Stimulated activated naive CD8-positive, alpha-beta T cell treated with anti-CD3 and anti-CD28 coated beads, Interleukin-15, amount 100 ng/mL, for 72 hours (primary cell): ENCODE measurements at regions not wholly inside any gene's neighbourhood (a gene's known extent, or its start where the extent isn't known, plus 50 kb on each side); places are given as distances from the start of the nearest gene placed in this dataset.

Experiments
- ATAC-seq: fragments of 150-1000 bp; cut with Tn5 transposase; 2 replicates; pipeline ENCODE4 v1.10.0; 2021; ENCODE audit warnings: mild to moderate bottlenecking, moderate library complexity
- DNase-seq, 2 donors: peaks; one replicate each; pipeline ENCODE4 v3.0.0; 2021 to 2022
- H3K27ac Mint-ChIP-seq, 2 donors: one replicate each; pipeline ENCODE4 v1.8.0; 2022; ENCODE audit warnings: mild to moderate bottlenecking in 2 of 2, mixed read lengths in 2 of 2, moderate library complexity in 2 of 2
- H3K27me3 Mint-ChIP-seq: one replicate; pipeline ENCODE4 v1.8.0; 2022; ENCODE audit warnings: mixed read lengths
- H3K4me1 Mint-ChIP-seq: one replicate; pipeline ENCODE4 v1.8.0; 2022; ENCODE audit warnings: mild to moderate bottlenecking, mixed read lengths
- H3K4me3 Mint-ChIP-seq, 2 donors: one replicate each; pipeline ENCODE4 v1.8.0; 2022; ENCODE audit warnings: mild to moderate bottlenecking in 2 of 2, mixed read lengths in 2 of 2, moderate library complexity in 1 of 2
- H3K9me3 Mint-ChIP-seq, 2 donors: one replicate each; pipeline ENCODE4 v1.8.0; 2022; ENCODE audit warnings: mixed read lengths in 2 of 2

DNA sequence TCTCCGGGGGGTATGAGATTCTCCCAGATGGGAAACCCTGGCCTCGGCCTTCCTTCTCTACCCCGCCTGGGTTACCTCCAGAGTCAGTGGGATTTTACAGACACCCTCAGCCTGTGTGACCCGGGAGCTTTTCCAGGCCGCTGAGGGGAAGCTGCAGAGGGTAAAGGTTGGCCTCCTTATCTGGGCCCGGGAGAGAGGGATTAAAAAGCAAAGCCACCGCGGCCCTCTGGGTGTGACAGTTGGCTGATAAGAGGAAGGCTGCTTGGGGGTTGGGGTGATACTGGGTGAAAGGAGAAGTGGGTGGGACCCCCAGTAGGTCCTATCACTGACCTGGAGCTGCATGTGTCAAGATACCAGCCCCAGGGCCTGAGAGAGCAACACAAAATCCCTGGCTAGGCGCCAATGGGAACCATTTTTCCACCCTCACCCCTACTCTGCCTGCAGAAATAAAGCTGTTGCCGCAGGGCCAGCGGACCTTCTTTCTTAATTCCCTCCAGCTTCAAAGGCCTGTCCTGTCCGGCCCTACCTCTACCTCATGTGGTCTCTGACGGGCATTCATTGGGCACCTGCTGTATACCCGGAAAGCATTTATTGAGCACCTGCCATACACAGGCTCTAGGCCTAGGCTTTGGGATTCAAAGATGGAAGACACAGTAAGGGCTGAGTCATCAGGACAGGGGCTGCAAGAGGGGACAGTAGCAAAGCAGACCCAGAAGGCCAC is 77.6 kb upstream of the GSE1 start:
- ATAC-seq, result no peak
- Mint-ChIP-seq H3K27me3 (no peaks in the 10 kb centered on the region), H3K4me3 (no peak overlapping the region), H3K27ac (peak overlapping the region in 1 of 2 donors; percentile 27), H3K4me1 (peaks cover 10% of the 10 kb centered on the region), H3K9me3 (peaks cover 0 to 7% of the 10 kb centered on the region in 2 donors)
- no peak for DNase-seq

DNA sequence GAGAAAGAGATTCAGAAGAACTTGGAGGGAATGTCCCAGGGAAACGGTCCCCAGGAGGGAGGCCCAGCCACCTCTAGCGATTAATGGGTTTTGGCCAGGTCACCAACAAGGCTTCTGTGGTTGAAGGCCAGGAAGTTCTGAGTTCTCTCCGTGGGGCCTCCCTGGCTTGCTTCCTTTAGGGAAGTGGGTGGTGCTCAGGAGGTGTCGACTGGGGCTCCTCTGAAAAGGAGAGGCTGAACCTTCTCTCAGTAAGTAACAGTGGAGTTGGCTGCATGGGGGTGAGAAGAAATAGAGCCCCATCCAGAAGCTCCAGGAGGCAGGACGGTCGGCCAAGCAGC is 77.1 kb upstream of the GSE1 start:
- DNase-seq, result no peak
- Mint-ChIP-seq H3K27ac (no peak overlapping the region), H3K4me1 (peaks cover 10% of the 10 kb centered on the region), H3K27me3 (no peaks in the 10 kb centered on the region), H3K9me3 (peaks cover 0 to 7% of the 10 kb centered on the region in 2 donors), H3K4me3 (no peak overlapping the region)
- ATAC-seq, result no peak

DNA sequence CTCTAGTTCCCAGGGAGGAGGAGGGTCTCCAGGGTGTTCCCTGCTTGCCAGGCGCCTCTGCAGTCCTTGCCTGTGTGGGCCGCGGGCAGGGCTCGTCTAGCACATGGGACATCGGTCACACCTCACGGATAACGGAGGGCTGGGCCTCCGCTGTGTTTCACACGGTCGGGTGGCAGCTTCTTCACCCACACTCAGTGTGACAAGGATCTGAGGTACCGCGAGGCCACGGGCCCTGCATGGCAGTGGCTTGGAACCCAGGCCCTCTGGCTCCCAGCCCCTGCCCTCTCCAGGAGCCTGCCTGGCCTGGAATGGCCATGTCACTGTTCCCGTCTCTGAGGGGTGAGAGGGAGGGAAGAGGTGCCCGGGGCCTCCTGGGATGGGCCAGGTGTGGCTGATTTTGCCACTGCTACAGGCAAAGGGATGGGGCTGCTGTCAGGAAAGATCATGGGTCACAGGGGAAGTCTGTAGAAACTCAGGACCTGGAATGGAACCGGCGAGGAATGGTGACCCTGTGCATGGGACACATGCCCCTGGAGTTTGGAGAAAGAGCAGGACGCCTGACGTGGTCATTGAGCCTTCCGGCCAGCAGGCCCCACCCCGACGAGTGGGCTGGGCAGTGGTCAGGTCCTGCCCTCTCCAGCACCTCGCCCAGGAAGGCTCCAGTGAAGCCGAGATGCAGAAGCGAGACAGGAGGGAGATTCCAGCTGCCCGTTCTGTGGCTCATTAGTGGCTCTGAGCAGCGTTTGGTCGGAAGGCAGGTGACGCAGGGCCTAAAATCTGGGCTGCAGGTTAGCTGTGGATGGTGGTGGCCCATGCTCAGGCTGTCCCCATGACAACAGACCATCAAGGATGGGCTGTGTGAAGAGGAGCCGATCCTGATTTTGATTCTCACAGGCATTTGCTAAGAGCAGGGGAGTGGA is 76.5 kb upstream of the GSE1 start:
- Mint-ChIP-seq H3K4me1 (peaks cover 10% of the 10 kb centered on the region), H3K4me3 (no peak overlapping the region), H3K27me3 (no peaks in the 10 kb centered on the region)

DNA sequence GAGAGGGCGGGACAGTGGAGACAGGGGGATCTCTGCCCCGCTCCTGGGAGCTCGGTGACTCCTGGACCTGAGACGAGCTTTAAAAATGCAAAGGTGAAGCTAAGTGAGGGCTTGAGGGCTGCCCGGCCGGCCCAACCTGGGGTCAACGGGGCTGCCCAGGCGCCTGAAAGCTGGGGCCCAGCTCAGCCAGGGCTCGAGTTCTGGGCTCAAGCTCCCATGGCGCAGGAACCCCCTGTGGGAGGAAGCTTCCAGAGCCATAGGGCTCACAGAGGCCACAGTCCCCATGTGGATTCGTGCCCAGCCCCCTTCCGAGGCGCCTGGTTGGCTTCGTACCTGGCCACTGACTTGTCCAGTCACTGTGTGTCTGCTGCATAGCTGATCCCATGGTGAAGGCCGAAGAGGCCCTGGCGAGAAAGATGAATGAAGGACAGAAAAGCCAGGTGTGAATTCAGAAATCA is 75.8 kb upstream of the GSE1 start:
- Mint-ChIP-seq H3K27ac (peak overlapping the region in 1 of 2 donors; percentile 19), H3K4me3 (no peak overlapping the region), H3K9me3 (peaks cover 0 to 7% of the 10 kb centered on the region in 2 donors), H3K4me1 (peaks cover 15% of the 10 kb centered on the region), H3K27me3 (no peaks in the 10 kb centered on the region)
- ATAC-seq, result no peak
- DNase-seq, result no peak

More for the DNA sequence above, 76.5 kb upstream of the GSE1 start:
- Mint-ChIP-seq H3K27ac (peak overlapping the region in 1 of 2 donors; percentile 13), H3K9me3 (peaks cover 0 to 7% of the 10 kb centered on the region in 2 donors)
- no peak for ATAC-seq
- DNase-seq, result no peak

DNA sequence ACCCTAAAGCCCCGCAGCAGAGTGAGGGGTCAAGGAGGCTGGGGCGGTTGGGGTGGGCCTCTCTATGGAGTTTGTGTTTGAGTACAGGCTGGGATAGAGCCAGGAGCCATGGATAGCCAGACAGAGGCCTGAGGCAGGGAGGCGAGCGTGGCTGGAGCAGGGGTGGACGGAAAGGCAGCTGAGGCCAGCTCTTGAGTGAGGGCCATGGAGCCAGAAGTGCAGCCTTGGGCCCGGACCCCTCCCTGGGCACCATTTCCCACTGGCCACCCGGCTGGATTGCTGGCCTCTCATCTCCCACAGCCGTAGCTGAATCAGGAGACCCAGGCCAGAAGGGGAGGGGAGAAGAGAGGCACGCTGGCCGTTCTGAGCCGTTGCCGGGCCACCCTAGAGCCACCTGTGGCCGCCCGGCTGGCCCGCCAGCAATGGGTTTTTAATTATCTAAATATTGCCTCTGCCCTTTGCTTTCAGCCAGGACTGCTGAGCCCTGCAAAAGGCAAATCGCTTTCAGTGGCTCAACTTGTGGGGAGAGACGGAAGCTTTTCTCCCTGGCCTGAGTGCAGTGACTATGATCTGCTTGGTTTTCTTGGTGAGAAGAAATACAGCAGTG is 75.2 kb upstream of the GSE1 start:
- H3K4me1 Mint-ChIP-seq, result peaks cover 15% of the 10 kb centered on the region
- H3K4me3 Mint-ChIP-seq, result no peak overlapping the region
- DNase-seq, result no peak
- no peak for ATAC-seq
- no peaks in the 10 kb centered on the region for H3K27me3 Mint-ChIP-seq
- H3K9me3 Mint-ChIP-seq, result peaks cover 0 to 7% of the 10 kb centered on the region in 2 donors
- H3K27ac Mint-ChIP-seq, result peak overlapping the region in 1 of 2 donors; percentile 19

DNA sequence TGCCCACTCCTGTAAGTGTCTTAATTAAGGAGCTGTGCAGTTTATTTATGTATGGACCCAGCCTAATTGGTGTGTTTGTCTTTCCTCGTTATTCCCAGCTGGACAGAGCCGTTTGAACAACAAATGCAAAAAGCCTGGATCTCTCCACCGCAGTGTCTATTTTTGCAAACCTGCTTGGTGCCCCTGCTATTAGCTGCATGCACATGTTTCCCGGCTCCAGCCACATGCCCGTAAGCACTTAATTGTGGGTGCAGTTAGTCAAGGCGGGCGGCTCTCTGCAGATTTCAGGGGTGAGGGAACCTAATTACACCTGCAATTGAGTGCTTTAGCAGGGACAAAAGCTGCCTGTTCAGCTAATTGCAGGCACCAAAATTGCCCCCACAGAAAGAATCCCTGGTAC is 74.0 kb upstream of the GSE1 start:
- H3K27ac Mint-ChIP-seq, result no peak overlapping the region
- H3K4me1 Mint-ChIP-seq, result peaks cover 15% of the 10 kb centered on the region
- DNase-seq (no peak), ATAC-seq (no peak)
- no peak overlapping the region for H3K4me3 Mint-ChIP-seq
- H3K9me3 Mint-ChIP-seq, result peaks cover 0 to 7% of the 10 kb centered on the region in 2 donors
- no peaks in the 10 kb centered on the region for H3K27me3 Mint-ChIP-seq

DNA sequence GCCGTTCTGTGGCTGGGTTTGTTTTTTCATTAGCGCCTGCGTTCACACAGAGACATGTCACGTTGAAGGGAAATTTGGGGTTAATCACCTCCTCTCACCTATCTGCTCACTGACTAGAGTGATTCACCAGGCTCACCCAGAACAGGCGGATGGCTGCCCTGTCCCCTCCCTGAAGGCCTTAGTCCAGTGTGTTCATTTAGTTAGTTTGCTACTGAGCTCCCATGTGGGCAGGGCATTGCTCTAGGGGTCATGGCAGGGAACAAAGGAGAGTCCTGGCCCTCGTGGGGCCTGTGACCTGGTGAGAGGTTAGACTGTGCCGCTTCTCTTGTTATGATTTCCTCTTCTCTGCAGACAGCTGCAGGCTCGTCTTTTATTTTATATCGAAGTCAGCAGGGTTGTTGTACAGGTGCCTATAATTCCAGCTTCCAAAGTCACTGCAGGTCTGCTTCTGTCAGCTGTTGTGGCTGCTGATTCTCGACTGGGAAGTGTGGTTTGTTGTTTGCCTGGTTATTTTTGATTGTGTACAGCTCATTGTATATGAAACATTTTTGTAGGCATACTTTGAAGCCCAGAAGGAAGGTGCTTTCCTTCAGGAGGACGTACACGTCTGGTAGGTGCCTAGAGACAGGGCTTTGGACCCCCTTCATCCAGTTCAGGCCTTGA is 73.4 kb upstream of the GSE1 start:
- peaks cover 0 to 7% of the 10 kb centered on the region in 2 donors for H3K9me3 Mint-ChIP-seq
- H3K4me1 Mint-ChIP-seq, result peaks cover 15% of the 10 kb centered on the region
- H3K4me3 Mint-ChIP-seq, result no peak overlapping the region
- ATAC-seq, result no peak
- no peak for DNase-seq
- no peaks in the 10 kb centered on the region for H3K27me3 Mint-ChIP-seq
- H3K27ac Mint-ChIP-seq, result no peak overlapping the region

DNA sequence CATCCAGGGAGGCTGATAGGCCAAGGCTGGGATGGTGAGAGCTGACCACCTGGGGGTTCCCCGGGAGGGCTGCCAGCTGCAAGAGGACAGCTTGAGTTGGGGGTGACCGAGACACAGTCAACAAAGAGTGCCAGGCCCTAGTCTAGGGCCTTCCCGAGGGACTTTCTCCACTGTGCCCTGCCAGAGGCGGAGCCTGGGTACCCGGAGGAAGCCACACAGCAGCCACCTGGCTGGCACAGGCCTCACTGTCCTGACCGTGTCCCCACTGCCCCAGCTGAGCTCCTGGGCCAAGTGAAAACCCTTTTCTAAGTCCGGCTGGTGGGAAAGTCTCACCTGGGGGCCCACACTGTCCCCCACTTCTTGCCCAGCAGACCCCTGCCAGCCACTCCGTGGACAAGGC is 71.9 kb upstream of the GSE1 start:
- Mint-ChIP-seq H3K27ac (no peak overlapping the region), H3K9me3 (peaks cover 0 to 7% of the 10 kb centered on the region in 2 donors), H3K4me3 (no peak overlapping the region), H3K27me3 (no peaks in the 10 kb centered on the region), H3K4me1 (peaks cover 8% of the 10 kb centered on the region)
- ATAC-seq (no peak), DNase-seq (no peak)

DNA sequence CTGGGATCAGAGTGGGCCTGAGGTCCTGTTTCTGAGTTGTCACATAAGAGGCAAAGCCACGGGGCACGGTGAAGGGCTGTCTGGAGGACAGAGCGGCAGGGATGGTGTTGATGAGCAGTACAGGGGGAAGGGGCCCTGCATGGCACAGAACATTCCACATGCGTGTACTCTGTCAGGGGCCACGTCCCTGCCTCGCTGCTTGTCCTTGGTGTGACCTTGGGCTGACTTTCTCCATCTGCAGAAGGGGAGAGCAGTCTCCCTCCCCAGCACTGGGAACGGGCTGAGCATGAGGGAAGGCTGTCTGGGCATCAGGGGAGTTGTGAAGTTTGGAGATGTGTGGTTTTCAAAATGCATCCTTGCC is 71.5 kb upstream of the GSE1 start:
- Mint-ChIP-seq H3K4me1 (peaks cover 5% of the 10 kb centered on the region), H3K27ac (no peak overlapping the region), H3K4me3 (no peak overlapping the region), H3K9me3 (peaks cover 0 to 7% of the 10 kb centered on the region in 2 donors), H3K27me3 (no peaks in the 10 kb centered on the region)
- ATAC-seq, result no peak
- DNase-seq, result no peak

DNA sequence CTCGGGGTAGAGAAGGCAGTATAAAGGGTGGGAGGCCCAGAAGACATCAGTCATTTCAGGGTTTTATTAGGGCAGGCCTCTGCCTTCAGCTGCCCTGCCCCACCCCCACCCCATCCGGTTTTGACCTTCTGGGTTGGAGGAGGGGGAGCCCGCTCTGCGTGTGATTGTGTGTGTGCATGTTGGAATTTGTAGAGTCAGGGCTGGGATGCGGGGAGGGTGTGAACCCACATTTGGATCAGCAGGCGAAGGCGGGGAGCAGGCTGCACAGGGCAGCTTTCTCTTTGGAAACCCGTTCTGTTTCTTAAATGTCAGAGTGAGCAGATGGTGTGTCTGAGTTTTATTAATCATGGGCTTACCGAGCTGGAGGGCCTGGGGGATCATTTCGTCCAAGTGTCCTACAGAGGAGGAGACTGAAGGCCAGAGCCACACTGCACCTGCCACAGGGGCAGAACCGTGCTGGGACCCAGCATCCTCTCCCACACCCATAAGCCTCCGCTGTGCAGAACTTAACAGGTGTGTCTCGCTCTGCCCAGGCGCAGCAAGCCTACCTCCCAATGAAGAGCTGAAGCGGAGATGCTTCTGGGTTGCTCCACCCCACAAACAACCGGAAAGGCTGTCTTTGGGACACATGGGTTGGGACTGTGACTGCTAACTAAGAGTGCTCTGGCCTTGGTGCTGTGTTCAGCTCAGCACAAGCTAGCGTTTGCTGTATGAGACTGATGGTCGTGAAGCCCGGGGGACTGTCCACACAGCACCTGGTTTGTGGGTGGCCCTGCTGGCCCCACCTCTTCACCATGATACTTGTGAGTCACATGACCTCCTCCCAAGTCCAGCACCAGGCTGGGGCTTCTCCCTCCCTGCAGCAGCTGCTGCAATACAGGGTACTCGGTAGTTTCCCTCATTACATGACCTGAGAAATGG is 70.9 kb upstream of the GSE1 start:
- peaks cover 0 to 7% of the 10 kb centered on the region in 2 donors for H3K9me3 Mint-ChIP-seq
- H3K27ac Mint-ChIP-seq, result no peak overlapping the region
- peaks cover 5% of the 10 kb centered on the region for H3K4me1 Mint-ChIP-seq
- no peaks in the 10 kb centered on the region for H3K27me3 Mint-ChIP-seq
- DNase-seq, result no peak
- H3K4me3 Mint-ChIP-seq, result no peak overlapping the region
- ATAC-seq, result no peak

DNA sequence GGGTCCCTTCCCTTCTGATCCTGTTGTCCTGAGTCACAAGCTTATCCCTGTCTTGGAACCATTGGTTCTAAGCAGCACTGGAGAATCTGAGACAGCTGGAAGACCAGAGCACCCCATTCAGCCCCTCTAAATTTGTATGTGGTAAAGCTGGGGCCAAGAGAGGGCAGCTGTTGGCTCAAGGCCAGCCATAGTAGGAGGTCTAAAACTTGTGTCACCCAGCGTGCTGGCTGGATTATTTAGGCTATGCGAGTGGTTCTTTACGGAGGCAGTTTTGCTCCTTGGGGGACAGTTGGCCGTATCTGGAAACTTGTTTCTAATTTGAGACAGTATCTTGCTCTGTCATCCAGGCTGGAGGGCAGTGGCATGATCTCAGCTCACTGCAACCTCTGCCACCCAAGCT is 69.6 kb upstream of the GSE1 start:
- Mint-ChIP-seq H3K4me1 (peaks cover 5% of the 10 kb centered on the region), H3K27ac (no peak overlapping the region), H3K27me3 (no peaks in the 10 kb centered on the region), H3K9me3 (peaks cover 0 to 7% of the 10 kb centered on the region in 2 donors), H3K4me3 (no peak overlapping the region)
- no peak for ATAC-seq
- no peak for DNase-seq

DNA sequence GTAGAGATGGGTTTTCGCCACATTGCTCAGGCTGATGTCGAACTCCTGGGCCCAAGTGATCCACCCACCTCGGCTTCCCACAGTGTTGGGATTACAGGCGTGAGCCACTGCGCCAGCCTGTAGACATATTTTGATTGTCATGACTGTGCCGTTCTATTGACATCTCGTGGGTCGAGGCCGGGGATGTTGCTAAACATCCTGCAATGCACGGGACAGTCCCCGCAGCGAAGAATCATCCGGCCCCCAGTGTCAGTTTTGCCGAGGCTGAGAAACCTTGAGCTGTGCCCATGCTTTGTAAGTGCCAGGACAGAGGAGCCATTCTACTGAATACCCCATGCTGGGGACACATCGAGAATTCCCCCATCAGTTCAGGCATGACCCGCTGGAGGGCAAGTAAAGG is 69.1 kb upstream of the GSE1 start:
- peaks cover 0 to 7% of the 10 kb centered on the region in 2 donors for H3K9me3 Mint-ChIP-seq
- ATAC-seq, result no peak
- no peaks in the 10 kb centered on the region for H3K27me3 Mint-ChIP-seq
- peaks cover 5% of the 10 kb centered on the region for H3K4me1 Mint-ChIP-seq
- no peak for DNase-seq
- no peak overlapping the region for H3K27ac Mint-ChIP-seq
- no peak overlapping the region for H3K4me3 Mint-ChIP-seq

DNA sequence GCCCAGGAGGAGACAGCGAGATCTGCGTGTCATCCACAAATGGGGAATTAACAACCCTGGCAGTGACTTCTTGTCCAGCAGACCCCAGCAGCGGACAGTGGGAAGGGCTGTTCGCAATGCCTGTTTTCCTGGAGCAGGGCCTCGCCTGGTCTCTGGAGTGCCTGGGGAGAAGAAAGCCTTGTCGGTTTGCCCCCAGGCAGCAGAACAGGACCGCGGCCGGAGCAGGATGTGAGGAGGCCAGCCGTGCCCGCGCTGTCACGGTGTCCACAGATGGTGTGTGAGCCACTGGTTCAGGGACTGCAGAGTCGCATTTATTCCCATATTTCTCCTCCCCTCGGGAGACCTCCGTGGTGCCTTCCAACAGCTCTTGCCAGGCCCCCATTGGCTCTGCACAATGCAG is 68.5 kb upstream of the GSE1 start:
- Mint-ChIP-seq H3K4me1 (peaks cover 6% of the 10 kb centered on the region), H3K27me3 (no peaks in the 10 kb centered on the region), H3K27ac (no peak overlapping the region), H3K9me3 (peaks cover 0 to 3% of the 10 kb centered on the region in 2 donors), H3K4me3 (no peak overlapping the region)
- DNase-seq, result no peak
- ATAC-seq, result no peak

DNA sequence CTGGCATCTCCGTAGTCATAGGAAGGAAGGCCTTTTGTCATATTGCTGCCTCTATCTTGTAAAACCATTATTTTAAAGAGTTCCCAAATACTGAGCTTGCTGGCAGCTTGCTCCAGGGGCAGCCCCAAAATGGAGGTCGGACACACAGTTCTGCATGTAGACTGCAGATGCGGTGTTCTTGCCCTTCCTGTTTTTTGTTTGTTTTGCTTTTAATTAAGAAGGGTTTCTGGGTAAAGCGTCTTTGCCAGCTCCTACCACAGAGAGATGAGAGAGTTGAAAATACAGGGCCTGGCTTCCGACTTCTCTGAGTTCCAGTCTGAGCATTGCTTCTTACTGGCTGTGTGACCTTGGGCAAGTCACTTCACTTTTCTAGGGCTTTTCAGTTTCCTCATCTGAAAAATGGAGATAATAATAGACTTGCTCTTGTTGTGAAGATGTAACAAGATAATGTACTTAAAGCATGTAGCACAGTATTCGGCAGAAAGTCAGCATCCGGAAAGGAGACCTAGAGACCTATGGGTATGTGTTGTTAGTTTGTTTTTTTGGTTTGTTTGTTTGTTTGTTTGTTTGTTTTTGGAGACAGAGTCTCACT is 67.8 kb upstream of the GSE1 start:
- Mint-ChIP-seq H3K27me3 (no peaks in the 10 kb centered on the region), H3K9me3 (no peaks in the 10 kb centered on the region), H3K27ac (no peak overlapping the region), H3K4me1 (peaks cover 13% of the 10 kb centered on the region), H3K4me3 (no peak overlapping the region)
- ATAC-seq, result no peak
- no peak for DNase-seq
